HepG2 (cell line): ENCODE measurements at regions not wholly inside any gene's neighbourhood (a gene's known extent, or its start where the extent isn't known, plus 50 kb on each side); places are given as distances from the start of the nearest gene placed in this dataset.

Experiments
- ATAC-seq: fragments of 200-7000 bp; cut with Tn5 transposase; 3 replicates; pipeline ENCODE4 v1.9.1; 2020; ENCODE audit warnings: mild to moderate bottlenecking, moderate library complexity
- BruUV-seq: library from RNA; stranded (reverse); fragments of 400-500 nt; replicated peaks from 2 replicates; lab custom pipeline; 2021; lab: Mats Ljungman, UMichigan
- CTCF ChIA-PET: fragments of 300-600 bp; formaldehyde crosslinking; extraction: SDS; loops from one replicate; lab custom pipeline; 2021; ENCODE audit warnings: low total read pairs, inconsistent platforms, low intra/inter-chr PET ratio; lab: Yijun Ruan, JAX
- POLR2A ChIA-PET: fragments of 350-600 bp; sonication (Branson Sonifier 250); formaldehyde crosslinking; loops from one replicate; lab custom pipeline; 2020; ENCODE audit warnings: antibody characterized with exemption, inconsistent platforms; lab: Yijun Ruan, JAX
- DNase-seq: peaks from one replicate; pipeline ENCODE4 v3.0.0-alpha.2; 2015; ENCODE audit warnings: low spot score
- FAIRE-seq: peaks from 3 replicates; lab custom pipeline; 2011; peaks lifted over from hg19 to GRCh38; lab: Jason Lieb, UNC
- H2AFZ ChIP-seq: one replicate; pipeline ENCODE4 v1.6.1; 2011; ENCODE audit warnings: low read length, inconsistent platforms
- H3K27ac ChIP-seq: fragments of 300-600 bp; 3 replicates; pipeline ENCODE4 v1.8.0; 2011; ENCODE audit warnings: mixed run types, mild to moderate bottlenecking, mixed read lengths, low read length, inconsistent platforms; ENCODE audit not compliant: insufficient read depth; ENCODE audit errors: extremely low read length
- H3K27me3 ChIP-seq, 2 experiments: fragments of 200-600 bp in 1 of 2; 2 replicates in 1 of 2; 3 replicates in 1 of 2; pipeline versions ENCODE4 v1.6.0 to v1.8.0; 2011; ENCODE audit warnings: low read length in 2 of 2, mild to moderate bottlenecking in 2 of 2, moderate library complexity in 2 of 2, inconsistent platforms in 1 of 2; ENCODE audit not compliant: insufficient read depth in 2 of 2, control insufficient read depth in 1 of 2
- H3K36me3 ChIP-seq, 2 experiments: fragments of 200-600 bp in 1 of 2; replicated peaks in 1 of 2; 2 replicates in 1 of 2; 3 replicates in 1 of 2; pipeline versions ENCODE4 v1.5.1 to v1.8.0; 2011; ENCODE audit warnings: low read length in 2 of 2, inconsistent platforms in 1 of 2; ENCODE audit not compliant: insufficient read depth in 2 of 2, control insufficient read depth in 1 of 2
- H3K4me1 ChIP-seq: 2 replicates; pipeline ENCODE4 v1.5.1; 2012; ENCODE audit warnings: low read length, inconsistent platforms; ENCODE audit not compliant: insufficient read depth
- H3K4me2 ChIP-seq: 2 replicates; pipeline ENCODE4 v1.6.0; 2011; ENCODE audit warnings: low read depth, low read length, inconsistent platforms
- H3K4me3 ChIP-seq, 3 experiments: fragments of 200-600 bp in 1 of 3; sonication (generic), shearing (Covaris generic) in 1 of 3; replicated peaks in 1 of 3; 2 replicates each; pipeline ENCODE4 v1.5.1; 2011 to 2016; ENCODE audit warnings: low read length in 3 of 3, inconsistent platforms in 2 of 3, low read depth in 2 of 3, mild to moderate bottlenecking in 2 of 3, control low read depth in 1 of 3, mixed read lengths in 1 of 3; ENCODE audit not compliant: insufficient read depth in 1 of 3
- H3K79me2 ChIP-seq: one replicate; pipeline ENCODE4 v1.6.1; 2011; ENCODE audit warnings: low read length, inconsistent platforms; ENCODE audit not compliant: insufficient read depth
- H3K9ac ChIP-seq: 2 replicates; pipeline ENCODE4 v1.6.0; 2011; ENCODE audit warnings: mild to moderate bottlenecking, low read depth, low read length, inconsistent platforms; ENCODE audit not compliant: insufficient read depth
- H3K9me3 ChIP-seq: 2 replicates; pipeline ENCODE4 v1.5.1; 2012; ENCODE audit warnings: mild to moderate bottlenecking, low read length
- H4K20me1 ChIP-seq: 2 replicates; pipeline ENCODE4 v1.6.0; 2011; ENCODE audit warnings: inconsistent platforms, mild to moderate bottlenecking, low read length, moderate library complexity; ENCODE audit not compliant: insufficient read depth
- BCL6 ChIP-seq: IDR thresholded peaks from 2 replicates; pipeline ENCODE4 v1.6.1; 2016; ENCODE audit warnings: missing genetic modification reagents, missing compliant biosample characterization
- GTF2F1 ChIP-seq: fragments of 150-350 bp; IDR thresholded peaks from 2 replicates; pipeline ENCODE4 v1.6.1; 2014; ENCODE audit warnings: low read length
- KDM4B ChIP-seq: sonication (generic); formaldehyde crosslinking; IDR thresholded peaks from 2 replicates; pipeline ENCODE4 v1.4.0; 2020; ENCODE audit warnings: missing genetic modification reagents
- KLF16 ChIP-seq, 2 experiments: sonication (generic) in 1 of 2; formaldehyde crosslinking in 1 of 2; IDR thresholded peaks; 2 replicates each; pipeline versions ENCODE4 v1.6.1 to v1.8.0; 2016 to 2023; ENCODE audit warnings: missing genetic modification reagents in 2 of 2, missing compliant biosample characterization in 1 of 2
- KLF6 ChIP-seq: IDR thresholded peaks from 2 replicates; pipeline ENCODE4 v1.8.0; 2016; ENCODE audit warnings: missing biosample characterization, missing genetic modification reagents
- PHB2 ChIP-seq: fragments of 450-650 bp; IDR thresholded peaks from 2 replicates; pipeline ENCODE4 v1.6.1; 2018; ENCODE audit not compliant: partially characterized antibody
- TAF15 ChIP-seq: fragments of 200-400 bp; formaldehyde crosslinking; IDR thresholded peaks from one replicate; pipeline ENCODE4 v1.6.1; 2018; ENCODE audit warnings: mild to moderate bottlenecking, low read depth, low read length; ENCODE audit not compliant: poor library complexity, severe bottlenecking
- THAP9 ChIP-seq: sonication (generic); formaldehyde crosslinking; IDR thresholded peaks from 2 replicates; pipeline ENCODE4; 2020; ENCODE audit warnings: missing genetic modification reagents, mild to moderate bottlenecking, borderline replicate concordance
- ZMYM3 ChIP-seq: sonication (generic); formaldehyde crosslinking; IDR thresholded peaks from 2 replicates; pipeline ENCODE4 v1.5.1; 2020; ENCODE audit warnings: mild to moderate bottlenecking, missing genetic modification reagents
- ZNF251 ChIP-seq: sonication (generic); formaldehyde crosslinking; IDR thresholded peaks from 2 replicates; pipeline ENCODE4 v1.9.0; 2021; ENCODE audit warnings: mild to moderate bottlenecking, missing genetic modification reagents
- ZNF30 ChIP-seq: sonication (generic); formaldehyde crosslinking; IDR thresholded peaks from 2 replicates; pipeline ENCODE4 v1.5.0; 2020; ENCODE audit warnings: mild to moderate bottlenecking, missing genetic modification reagents
- ZNF557 ChIP-seq: sonication (generic); formaldehyde crosslinking; IDR thresholded peaks from 2 replicates; pipeline ENCODE4 v1.4.0; 2020; ENCODE audit warnings: missing genetic modification reagents
- ZNF589 ChIP-seq: sonication (generic); formaldehyde crosslinking; conservative IDR thresholded peaks from 2 replicates; pipeline ENCODE4 v1.8.0; 2022; ENCODE audit warnings: mild to moderate bottlenecking, moderate library complexity, missing genetic modification reagents
- WGBS: methylation state at CpG from one replicate; pipeline ENCODE4 v1.1.6; 2017; ENCODE audit warnings: low lambda C conversion rate; 5-methylcytosine and 5-hydroxymethylcytosine counted together
- in situ Hi-C: cut with HindIII; loops from 2 replicates; pipeline ENCODE4 v1.10.0; 2017; ENCODE audit warnings: low pct_unique_long_range_greater_than_20kb; ENCODE audit not compliant: extremely low pct_ligation_motif_present
- intact Hi-C: fragments of 100-400 bp; cut with micrococcal nuclease; formaldehyde crosslinking; loops from one replicate; pipeline ENCODE4 v1.10.0; 2022; ENCODE audit not compliant: unreplicated experiment
- TF ChIP-seq, protein P1 (sequence below): sonication (generic); formaldehyde crosslinking; IDR thresholded peaks from 2 replicates; pipeline ENCODE4 v1.9.0; 2021; ENCODE audit warnings: mild to moderate bottlenecking, missing genetic modification reagents
- TF ChIP-seq, protein P2 (sequence below): sonication (generic); formaldehyde crosslinking; IDR thresholded peaks from 2 replicates; pipeline ENCODE4 v1.5.0; 2020; ENCODE audit warnings: missing genetic modification reagents

GRCh38 chr2:133844214-133844892 is 276.1 kb upstream of the NCKAP5 start:
- FAIRE-seq, result peak; percentile 94
- no TSS peak for BruUV-seq
- TF ChIP-seq TAF15 (no peak), ZNF30 (CRISPR knock-in tag) (0 out of 2 replicates have a peak, but pooled peaks have one; percentile 40), PHB2 (no peak), THAP9 (CRISPR knock-in tag) (no peak), ZNF251 (CRISPR knock-in tag) (no peak), KLF6 (CRISPR knock-in tag) (no peak), ZNF557 (CRISPR knock-in tag) (no peak), ZNF589 (CRISPR knock-in tag) (no peak), KLF16 (CRISPR knock-in tag; IDR thresholded peaks at IDR 0.05) (no peak), ZMYM3 (peak; percentile 80), KDM4B (CRISPR knock-in tag) (no peak), BCL6 (CRISPR knock-in tag) (no peak), GTF2F1 (no peak)
- TF ChIP-seq, protein P1, sequence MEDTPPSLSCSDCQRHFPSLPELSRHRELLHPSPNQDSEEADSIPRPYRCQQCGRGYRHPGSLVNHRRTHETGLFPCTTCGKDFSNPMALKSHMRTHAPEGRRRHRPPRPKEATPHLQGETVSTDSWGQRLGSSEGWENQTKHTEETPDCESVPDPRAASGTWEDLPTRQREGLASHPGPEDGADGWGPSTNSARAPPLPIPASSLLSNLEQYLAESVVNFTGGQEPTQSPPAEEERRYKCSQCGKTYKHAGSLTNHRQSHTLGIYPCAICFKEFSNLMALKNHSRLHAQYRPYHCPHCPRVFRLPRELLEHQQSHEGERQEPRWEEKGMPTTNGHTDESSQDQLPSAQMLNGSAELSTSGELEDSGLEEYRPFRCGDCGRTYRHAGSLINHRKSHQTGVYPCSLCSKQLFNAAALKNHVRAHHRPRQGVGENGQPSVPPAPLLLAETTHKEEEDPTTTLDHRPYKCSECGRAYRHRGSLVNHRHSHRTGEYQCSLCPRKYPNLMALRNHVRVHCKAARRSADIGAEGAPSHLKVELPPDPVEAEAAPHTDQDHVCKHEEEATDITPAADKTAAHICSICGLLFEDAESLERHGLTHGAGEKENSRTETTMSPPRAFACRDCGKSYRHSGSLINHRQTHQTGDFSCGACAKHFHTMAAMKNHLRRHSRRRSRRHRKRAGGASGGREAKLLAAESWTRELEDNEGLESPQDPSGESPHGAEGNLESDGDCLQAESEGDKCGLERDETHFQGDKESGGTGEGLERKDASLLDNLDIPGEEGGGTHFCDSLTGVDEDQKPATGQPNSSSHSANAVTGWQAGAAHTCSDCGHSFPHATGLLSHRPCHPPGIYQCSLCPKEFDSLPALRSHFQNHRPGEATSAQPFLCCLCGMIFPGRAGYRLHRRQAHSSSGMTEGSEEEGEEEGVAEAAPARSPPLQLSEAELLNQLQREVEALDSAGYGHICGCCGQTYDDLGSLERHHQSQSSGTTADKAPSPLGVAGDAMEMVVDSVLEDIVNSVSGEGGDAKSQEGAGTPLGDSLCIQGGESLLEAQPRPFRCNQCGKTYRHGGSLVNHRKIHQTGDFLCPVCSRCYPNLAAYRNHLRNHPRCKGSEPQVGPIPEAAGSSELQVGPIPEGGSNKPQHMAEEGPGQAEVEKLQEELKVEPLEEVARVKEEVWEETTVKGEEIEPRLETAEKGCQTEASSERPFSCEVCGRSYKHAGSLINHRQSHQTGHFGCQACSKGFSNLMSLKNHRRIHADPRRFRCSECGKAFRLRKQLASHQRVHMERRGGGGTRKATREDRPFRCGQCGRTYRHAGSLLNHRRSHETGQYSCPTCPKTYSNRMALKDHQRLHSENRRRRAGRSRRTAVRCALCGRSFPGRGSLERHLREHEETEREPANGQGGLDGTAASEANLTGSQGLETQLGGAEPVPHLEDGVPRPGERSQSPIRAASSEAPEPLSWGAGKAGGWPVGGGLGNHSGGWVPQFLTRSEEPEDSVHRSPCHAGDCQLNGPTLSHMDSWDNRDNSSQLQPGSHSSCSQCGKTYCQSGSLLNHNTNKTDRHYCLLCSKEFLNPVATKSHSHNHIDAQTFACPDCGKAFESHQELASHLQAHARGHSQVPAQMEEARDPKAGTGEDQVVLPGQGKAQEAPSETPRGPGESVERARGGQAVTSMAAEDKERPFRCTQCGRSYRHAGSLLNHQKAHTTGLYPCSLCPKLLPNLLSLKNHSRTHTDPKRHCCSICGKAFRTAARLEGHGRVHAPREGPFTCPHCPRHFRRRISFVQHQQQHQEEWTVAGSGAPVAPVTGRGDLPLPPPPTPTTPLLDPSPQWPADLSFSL (CRISPR knock-in tag), result no peak
- TF ChIP-seq, protein P2, sequence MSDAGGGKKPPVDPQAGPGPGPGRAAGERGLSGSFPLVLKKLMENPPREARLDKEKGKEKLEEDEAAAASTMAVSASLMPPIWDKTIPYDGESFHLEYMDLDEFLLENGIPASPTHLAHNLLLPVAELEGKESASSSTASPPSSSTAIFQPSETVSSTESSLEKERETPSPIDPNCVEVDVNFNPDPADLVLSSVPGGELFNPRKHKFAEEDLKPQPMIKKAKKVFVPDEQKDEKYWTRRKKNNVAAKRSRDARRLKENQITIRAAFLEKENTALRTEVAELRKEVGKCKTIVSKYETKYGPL (CRISPR knock-in tag), result no peak

More at GRCh38 chr2:133844214-133844892, 276.1 kb upstream of the NCKAP5 start:
- H3K4me3 ChIP-seq, result no peak overlapping the region
- no peaks in the 10 kb centered on the region for H3K9me3 ChIP-seq
- no peak overlapping the region for H3K9ac ChIP-seq
- ChIA-PET POLR2A (no interaction called here), CTCF (interaction anchor here (0.9 to 1.7 kb wide), 4 partner anchors 324 to 1986 kb away, joined by 3 to 9 read pairs (median 4); no protein-coding TSS in a partner anchor)
- WGBS, result 23% methylated on average over 9 of the region's 9 CpGs
- no peak overlapping the region for H3K27ac ChIP-seq
- no peaks in the 10 kb centered on the region for H3K36me3 ChIP-seq
- intact Hi-C loops, result loop anchor here (1.0 to 10.0 kb wide), 3 partner anchors 325 to 1580 kb away; no protein-coding TSS in a partner anchor
- in situ Hi-C loops, result loop anchor here (10.0 kb wide), 1 partner anchor 1190 kb away; no protein-coding TSS in a partner anchor
- H3K4me1 ChIP-seq, result no peaks in the 10 kb centered on the region
- H3K4me2 ChIP-seq, result no peak overlapping the region
- H4K20me1 ChIP-seq, result no peaks in the 10 kb centered on the region
- peaks cover 0 to 1% of the 10 kb centered on the region in 2 experiments; a peak in 2 of 5 replicates for H3K27me3 ChIP-seq
- no peaks in the 10 kb centered on the region for H3K79me2 ChIP-seq
- H2AFZ ChIP-seq, result no peak overlapping the region
- DNase-seq (peak; percentile 58), ATAC-seq (peak; percentile 96)
